Neural cell (in vitro differentiated cells): ENCODE measurements at regions not wholly inside any gene's neighbourhood (a gene's known extent, or its start where the extent isn't known, plus 50 kb on each side); places are given as distances from the start of the nearest gene placed in this dataset.

Experiments
- EP300 ChIP-seq: fragments of 450-650 bp; conservative IDR thresholded peaks from 2 replicates; pipeline ENCODE4 v1.6.1; 2014; ENCODE audit warnings: antibody characterized with exemption, mild to moderate bottlenecking, moderate library complexity; ENCODE audit not compliant: poor library complexity, severe bottlenecking
- EZH2 ChIP-seq: fragments of 200-600, 300-800 bp; shearing (Covaris generic), sonication (generic); IDR thresholded peaks from 2 replicates; pipeline ENCODE4 v1.6.1; 2014; ENCODE audit warnings: antibody characterized with exemption, low read length, borderline replicate concordance, mild to moderate bottlenecking; ENCODE audit not compliant: insufficient read depth, poor library complexity, severe bottlenecking
- POLR2AphosphoS5 ChIP-seq: IDR thresholded peaks from 2 replicates; pipeline ENCODE4 v1.6.1; 2012
- RAD21 ChIP-seq: fragments of 450-650 bp; conservative IDR thresholded peaks from 2 replicates; pipeline ENCODE4 v1.6.1; 2014; ENCODE audit warnings: antibody characterized with exemption, mild to moderate bottlenecking, moderate library complexity
- SMC3 ChIP-seq: fragments of 450-650 bp; conservative IDR thresholded peaks from 2 replicates; pipeline ENCODE4 v1.6.1; 2014; ENCODE audit warnings: antibody characterized with exemption, mild to moderate bottlenecking, moderate library complexity; ENCODE audit not compliant: poor library complexity
- TAF1 ChIP-seq: IDR thresholded peaks from 2 replicates; pipeline ENCODE4 v1.6.1; 2012; ENCODE audit warnings: low read depth
- TF ChIP-seq, protein P1 (sequence below): fragments of 450-650 bp; IDR thresholded peaks from 2 replicates; pipeline ENCODE4 v1.5.1; 2014; ENCODE audit warnings: antibody characterized with exemption, mild to moderate bottlenecking, moderate library complexity; ENCODE audit not compliant: poor library complexity, severe bottlenecking

DNA sequence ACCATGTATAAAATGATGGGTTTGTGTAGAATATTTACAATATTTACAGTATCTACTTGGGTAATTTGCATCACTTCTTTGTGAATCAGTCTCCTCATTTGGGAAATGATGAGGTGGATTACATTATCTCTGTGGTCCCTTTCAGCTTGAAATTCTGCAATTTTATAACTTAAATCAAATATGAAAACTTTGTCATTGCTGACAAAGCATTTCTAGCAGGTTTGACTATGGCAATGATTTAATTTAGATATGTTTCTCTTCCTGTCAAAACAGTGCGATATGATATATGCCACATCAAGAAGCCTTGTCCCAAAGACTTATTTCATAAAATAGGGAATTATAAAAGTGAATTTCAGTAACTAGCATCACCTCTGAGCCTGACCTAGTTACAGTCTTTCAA, 315.8 kb upstream of the MEIS2 start:
- TF ChIP-seq, protein P1, sequence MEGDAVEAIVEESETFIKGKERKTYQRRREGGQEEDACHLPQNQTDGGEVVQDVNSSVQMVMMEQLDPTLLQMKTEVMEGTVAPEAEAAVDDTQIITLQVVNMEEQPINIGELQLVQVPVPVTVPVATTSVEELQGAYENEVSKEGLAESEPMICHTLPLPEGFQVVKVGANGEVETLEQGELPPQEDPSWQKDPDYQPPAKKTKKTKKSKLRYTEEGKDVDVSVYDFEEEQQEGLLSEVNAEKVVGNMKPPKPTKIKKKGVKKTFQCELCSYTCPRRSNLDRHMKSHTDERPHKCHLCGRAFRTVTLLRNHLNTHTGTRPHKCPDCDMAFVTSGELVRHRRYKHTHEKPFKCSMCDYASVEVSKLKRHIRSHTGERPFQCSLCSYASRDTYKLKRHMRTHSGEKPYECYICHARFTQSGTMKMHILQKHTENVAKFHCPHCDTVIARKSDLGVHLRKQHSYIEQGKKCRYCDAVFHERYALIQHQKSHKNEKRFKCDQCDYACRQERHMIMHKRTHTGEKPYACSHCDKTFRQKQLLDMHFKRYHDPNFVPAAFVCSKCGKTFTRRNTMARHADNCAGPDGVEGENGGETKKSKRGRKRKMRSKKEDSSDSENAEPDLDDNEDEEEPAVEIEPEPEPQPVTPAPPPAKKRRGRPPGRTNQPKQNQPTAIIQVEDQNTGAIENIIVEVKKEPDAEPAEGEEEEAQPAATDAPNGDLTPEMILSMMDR: no peak
- TF ChIP-seq SMC3 (no peak), EZH2 (no peak), POLR2AphosphoS5 (no peak), TAF1 (no peak), EP300 (no peak), RAD21 (no peak)
